Gastroesophageal sphincter (tissue), 4 donors: ENCODE measurements at regions not wholly inside any gene's neighbourhood (a gene's known extent, or its start where the extent isn't known, plus 50 kb on each side); places are given as distances from the start of the nearest gene placed in this dataset.
"Not testable (repeated sequence)": the region's sequence is repeated elsewhere in the genome, so short reads cannot be mapped to it uniquely, and the experiment has no call there.

Experiments
- ATAC-seq: fragments of 150-250 bp; one replicate; pipeline ENCODE4 v1.9.1; 2016; ENCODE audit warnings: mild to moderate bottlenecking, moderate library complexity
- H3K27ac ChIP-seq, 4 donors: fragments of 200-600 bp; sonication (generic) in 3 of 4; 1 replicate in 3 of 4; 2 replicates in 1 of 4; pipeline ENCODE4 v1.5.1; 2016 to 2019
- H3K27me3 ChIP-seq: fragments of 200-600 bp; sonication (generic); one replicate; pipeline ENCODE4 v1.5.1; 2019
- H3K36me3 ChIP-seq, 2 donors: fragments of 200-600 bp; sonication (generic); one replicate each; pipeline ENCODE4 v1.5.1; 2019; ENCODE audit warnings: control low read depth in 1 of 2
- H3K4me1 ChIP-seq, 3 donors: fragments of 200-600 bp; sonication (generic); 1 replicate in 2 of 3; 2 replicates in 1 of 3; pipeline ENCODE4 v1.5.1; 2016 to 2019; ENCODE audit warnings: control low read depth in 2 of 3
- H3K4me3 ChIP-seq, 2 donors: fragments of 200-600 bp; sonication (generic); one replicate each; pipeline ENCODE4 v1.5.1; 2019; ENCODE audit warnings: mild to moderate bottlenecking in 1 of 2, moderate library complexity in 1 of 2
- H3K9me3 ChIP-seq, 3 donors: fragments of 200-600 bp; sonication (generic); one replicate each; pipeline ENCODE4 v1.5.1; 2017 to 2019; ENCODE audit warnings: control low read depth in 2 of 3
- EP300 ChIP-seq: sonication (generic); formaldehyde crosslinking; IDR thresholded peaks from one replicate; pipeline ENCODE4 v1.6.1; 2017; ENCODE audit warnings: antibody characterized with exemption, mild to moderate bottlenecking
- POLR2A ChIP-seq, 2 donors: fragments of 450-650 bp; IDR thresholded peaks; one replicate each; pipeline ENCODE4 v1.6.1; 2017; ENCODE audit warnings: antibody characterized with exemption in 2 of 2, mild to moderate bottlenecking in 2 of 2, moderate library complexity in 1 of 2
- POLR2AphosphoS5 ChIP-seq: sonication (generic); formaldehyde crosslinking; IDR thresholded peaks from one replicate; pipeline ENCODE4 v1.6.1; 2017; ENCODE audit warnings: antibody characterized with exemption
- WGBS, 2 donors: methylation state at CpG; one replicate each; pipeline ENCODE4 v1.1.5; 2018; ENCODE audit warnings: low coverage in 1 of 2; 5-methylcytosine and 5-hydroxymethylcytosine counted together
- TF ChIP-seq, protein P1 (sequence below), 4 experiments: fragments of 200-600 bp in 2 of 4; fragments of 450-650 bp in 2 of 4; sonication (generic) in 1 of 4; IDR thresholded peaks; one replicate each; pipeline ENCODE4 v1.5.1; 2017 to 2019; ENCODE audit warnings: antibody characterized with exemption in 4 of 4, mild to moderate bottlenecking in 2 of 4, moderate library complexity in 2 of 4

DNA sequence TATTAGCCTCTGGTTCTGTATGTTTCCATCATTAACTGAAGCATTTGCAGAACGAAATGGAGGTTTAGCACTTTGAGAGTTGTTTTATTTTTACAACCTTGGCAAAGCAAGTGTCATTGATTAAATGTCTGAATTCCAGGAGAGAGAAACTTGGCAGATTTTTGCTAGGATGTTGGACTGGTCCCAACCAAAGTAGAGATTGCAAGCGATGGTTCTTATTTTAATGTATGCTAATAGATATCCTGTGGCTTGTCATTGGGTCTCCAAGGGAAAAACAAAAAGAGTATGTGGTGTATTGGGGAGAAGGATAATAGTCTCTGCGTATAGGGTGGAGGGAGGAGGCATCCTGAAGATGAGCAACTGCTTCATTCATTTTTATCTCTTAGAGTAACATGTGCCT, 457.2 kb upstream of the RUNX1 start:
- no peak for TF ChIP-seq POLR2A (IDR thresholded peaks at IDR 0.05)
- no peak for TF ChIP-seq POLR2AphosphoS5
- TF ChIP-seq, protein P1, sequence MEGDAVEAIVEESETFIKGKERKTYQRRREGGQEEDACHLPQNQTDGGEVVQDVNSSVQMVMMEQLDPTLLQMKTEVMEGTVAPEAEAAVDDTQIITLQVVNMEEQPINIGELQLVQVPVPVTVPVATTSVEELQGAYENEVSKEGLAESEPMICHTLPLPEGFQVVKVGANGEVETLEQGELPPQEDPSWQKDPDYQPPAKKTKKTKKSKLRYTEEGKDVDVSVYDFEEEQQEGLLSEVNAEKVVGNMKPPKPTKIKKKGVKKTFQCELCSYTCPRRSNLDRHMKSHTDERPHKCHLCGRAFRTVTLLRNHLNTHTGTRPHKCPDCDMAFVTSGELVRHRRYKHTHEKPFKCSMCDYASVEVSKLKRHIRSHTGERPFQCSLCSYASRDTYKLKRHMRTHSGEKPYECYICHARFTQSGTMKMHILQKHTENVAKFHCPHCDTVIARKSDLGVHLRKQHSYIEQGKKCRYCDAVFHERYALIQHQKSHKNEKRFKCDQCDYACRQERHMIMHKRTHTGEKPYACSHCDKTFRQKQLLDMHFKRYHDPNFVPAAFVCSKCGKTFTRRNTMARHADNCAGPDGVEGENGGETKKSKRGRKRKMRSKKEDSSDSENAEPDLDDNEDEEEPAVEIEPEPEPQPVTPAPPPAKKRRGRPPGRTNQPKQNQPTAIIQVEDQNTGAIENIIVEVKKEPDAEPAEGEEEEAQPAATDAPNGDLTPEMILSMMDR (IDR thresholded peaks at IDR 0.05), result no peak
- no peak for TF ChIP-seq EP300
- peaks cover 0 to 41% (median 3%) of the 10 kb centered on the region in 3 donors for H3K4me1 ChIP-seq
- WGBS, 2 donors, result 14 to 19% methylated on average over 2 to 3 of the region's 3 CpGs
- H3K9me3 ChIP-seq, result no peaks in the 10 kb centered on the region
- H3K27ac ChIP-seq, result no peak overlapping the region
- no peak for ATAC-seq
- H3K4me3 ChIP-seq, result no peak overlapping the region
- peaks cover 1% of the 10 kb centered on the region for H3K27me3 ChIP-seq
- H3K36me3 ChIP-seq, result no peaks in the 10 kb centered on the region

DNA sequence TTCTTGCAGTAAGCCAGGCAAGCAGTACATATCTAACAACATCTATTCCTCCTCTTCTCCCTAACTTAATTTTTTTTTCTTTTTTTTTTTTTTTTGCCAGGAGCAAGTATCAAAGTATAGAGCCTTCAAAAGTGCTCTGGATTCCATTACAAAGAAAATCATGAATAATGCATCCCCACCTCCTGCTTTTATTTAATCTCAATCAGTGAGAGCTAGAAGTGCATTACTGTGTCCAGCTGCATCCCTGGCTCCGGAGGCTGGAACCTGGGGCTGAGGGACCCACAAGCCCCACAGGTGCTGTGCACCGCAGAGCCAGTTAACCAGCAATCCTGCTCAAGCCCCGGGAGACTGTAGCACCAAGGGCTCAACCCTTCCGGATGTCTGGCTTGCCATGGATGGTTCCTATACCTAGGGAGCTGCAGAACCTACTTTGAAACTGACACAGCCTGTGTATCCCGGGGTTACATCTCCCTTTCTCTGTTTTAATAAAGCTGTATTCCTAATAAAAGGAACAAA, 455.9 kb upstream of the RUNX1 start:
- Histone ChIP-seq H3K27me3 (peaks cover 8% of the 10 kb centered on the region), H3K4me1 (peaks cover 0 to 41% (median 3%) of the 10 kb centered on the region in 3 donors), H3K27ac (no peak overlapping the region), H3K9me3 (no peaks in the 10 kb centered on the region), H3K36me3 (no peaks in the 10 kb centered on the region), H3K4me3 (no peak overlapping the region)
- no peak for TF ChIP-seq EP300
- no peak for TF ChIP-seq POLR2A (IDR thresholded peaks at IDR 0.05)
- TF ChIP-seq, protein P1 (IDR thresholded peaks at IDR 0.05), result no peak
- TF ChIP-seq POLR2AphosphoS5, result no peak
- 67% methylated on average over 1 of the region's 5 CpGs; no CpG with 5 or more reads in 1 of the 2 donors for WGBS, 2 donors
- ATAC-seq, result no peak

DNA sequence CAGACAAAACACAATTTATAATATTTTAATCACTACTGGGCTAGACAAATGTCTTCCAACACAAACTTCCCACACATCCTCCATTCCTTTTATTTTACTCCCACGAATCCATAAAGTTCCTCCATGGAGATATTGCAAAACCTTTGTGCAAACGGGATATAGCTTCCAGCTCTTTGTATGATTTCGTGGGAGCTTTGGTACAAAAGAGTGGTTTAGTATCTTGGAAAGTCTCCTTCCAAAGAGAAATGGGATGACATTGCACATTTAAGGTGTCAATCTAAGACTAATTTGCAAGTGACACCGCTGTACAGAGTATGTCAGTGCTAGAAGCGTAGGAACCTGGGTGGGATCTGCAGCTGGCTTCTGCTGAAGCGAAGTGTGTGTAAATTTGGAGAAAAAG, 455.2 kb upstream of the RUNX1 start:
- H3K4me3 ChIP-seq, result no peak overlapping the region
- H3K27ac ChIP-seq, result no peak overlapping the region
- H3K27me3 ChIP-seq, result peaks cover 8% of the 10 kb centered on the region
- H3K4me1 ChIP-seq, result peaks cover 0 to 41% (median 3%) of the 10 kb centered on the region in 3 donors
- no peaks in the 10 kb centered on the region for H3K9me3 ChIP-seq
- no peaks in the 10 kb centered on the region for H3K36me3 ChIP-seq
- TF ChIP-seq POLR2A (IDR thresholded peaks at IDR 0.05) (no peak), EP300 (no peak), POLR2AphosphoS5 (no peak)
- TF ChIP-seq, protein P1 (IDR thresholded peaks at IDR 0.05), result no peak
- ATAC-seq, result no peak
- WGBS, 2 donors, result 41 to 66% methylated on average over 6 of the region's 6 CpGs

DNA sequence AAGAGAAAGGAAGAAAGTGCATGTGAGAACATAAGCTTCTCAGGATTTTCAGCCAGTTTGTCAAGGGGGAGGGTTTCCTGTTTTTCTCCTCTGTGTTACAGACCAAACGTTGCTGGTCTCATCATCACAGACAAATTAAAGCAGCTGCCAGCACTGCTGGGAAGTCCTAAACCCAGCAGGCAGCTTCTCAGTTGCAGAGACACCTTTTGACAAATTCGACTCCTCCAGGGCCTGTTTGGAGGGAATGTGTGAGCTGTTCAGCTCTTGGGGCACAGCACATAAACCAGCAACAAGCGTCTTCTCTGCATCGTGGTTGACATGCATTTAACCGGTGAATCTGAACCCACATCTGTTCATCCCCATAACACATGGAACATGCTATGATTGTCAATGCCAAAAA, 454.6 kb upstream of the RUNX1 start:
- ATAC-seq, result no peak
- Histone ChIP-seq H3K36me3 (no peaks in the 10 kb centered on the region), H3K4me1 (peaks cover 0 to 41% (median 3%) of the 10 kb centered on the region in 3 donors), H3K4me3 (no peak overlapping the region), H3K27me3 (peaks cover 8% of the 10 kb centered on the region), H3K27ac (no peak overlapping the region), H3K9me3 (no peaks in the 10 kb centered on the region)
- TF ChIP-seq, protein P1 (IDR thresholded peaks at IDR 0.05), result no peak
- TF ChIP-seq POLR2AphosphoS5, result no peak
- TF ChIP-seq POLR2A (IDR thresholded peaks at IDR 0.05), result no peak
- TF ChIP-seq EP300, result no peak
- WGBS, 2 donors, result 21 to 40% methylated on average over 1 to 2 of the region's 5 CpGs

DNA sequence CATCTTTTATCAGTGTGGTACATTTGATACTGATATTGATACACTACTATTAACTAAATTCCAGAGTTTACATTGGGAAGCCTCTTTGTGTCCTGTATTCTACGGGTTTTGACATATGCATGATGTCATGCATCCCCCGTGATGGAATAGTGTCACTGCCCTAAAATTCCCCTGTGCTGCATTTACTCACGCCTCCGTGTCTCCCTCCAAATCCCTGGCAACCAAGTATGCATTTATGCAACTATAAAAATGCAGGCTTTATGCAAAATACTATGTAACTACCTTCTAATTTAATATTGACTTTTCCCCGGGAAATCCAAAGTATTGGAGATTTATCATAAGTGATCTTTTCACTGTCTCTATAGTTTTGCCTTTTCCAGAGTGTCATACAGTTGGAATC, 453.7 kb upstream of the RUNX1 start:
- Histone ChIP-seq H3K4me3 (no peak overlapping the region), H3K36me3 (no peaks in the 10 kb centered on the region), H3K4me1 (peaks cover 0 to 41% (median 3%) of the 10 kb centered on the region in 3 donors), H3K9me3 (no peaks in the 10 kb centered on the region), H3K27me3 (peaks cover 8% of the 10 kb centered on the region), H3K27ac (no peak overlapping the region)
- TF ChIP-seq EP300 (no peak), POLR2A (IDR thresholded peaks at IDR 0.05) (no peak), POLR2AphosphoS5 (no peak)
- TF ChIP-seq, protein P1 (IDR thresholded peaks at IDR 0.05), result no peak
- ATAC-seq, result no peak
- 59 to 64% methylated on average over 5 of the region's 5 CpGs for WGBS, 2 donors

DNA sequence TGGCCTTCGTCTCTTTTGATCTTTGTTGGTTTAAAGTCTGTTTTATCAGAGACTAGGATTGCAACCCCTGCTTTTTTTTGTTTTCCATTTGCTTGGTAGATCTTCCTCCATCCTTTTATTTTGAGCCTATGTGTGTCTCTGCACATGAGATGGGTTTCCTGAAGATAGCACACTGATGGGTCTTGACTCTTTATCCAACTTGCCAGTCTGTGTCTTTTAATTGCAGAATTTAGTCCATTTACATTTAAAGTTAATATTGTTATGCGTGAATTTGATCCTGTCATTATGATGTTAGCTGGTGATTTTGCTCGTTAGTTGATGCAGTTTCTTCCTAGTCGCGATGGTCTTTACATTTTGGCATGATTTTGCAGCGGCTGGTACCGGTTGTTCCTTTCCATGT, 448.4 kb upstream of the RUNX1 start:
- not testable (repeated sequence) for H3K27me3 ChIP-seq, H3K27ac ChIP-seq, H3K36me3 ChIP-seq, H3K4me3 ChIP-seq, H3K4me1 ChIP-seq, H3K9me3 ChIP-seq, ATAC-seq
- 85% methylated on average over 2 of the region's 7 CpGs; no CpG with 5 or more reads in 1 of the 2 donors for WGBS, 2 donors
